Left lobe of liver (tissue), 2 donors: ENCODE measurements at regions not wholly inside any gene's neighbourhood (a gene's known extent, or its start where the extent isn't known, plus 50 kb on each side); places are given as distances from the start of the nearest gene placed in this dataset.

Source experiments
- ATAC-seq: fragments of 200-7000 bp; cut with Tn5 transposase; one replicate; pipeline ENCODE4 v1.9.1; 2020; ENCODE audit warnings: mild to moderate bottlenecking, moderate library complexity
- DNase-seq: peaks from one replicate; pipeline ENCODE4 v3.0.0-alpha.2; 2020; ENCODE audit warnings: low spot score
- donor health status: DM: no; HTN: no; CAD: no; lungs with moderate emphysema.
- donor health status: DM: no; HTN: yes; CAD: no.

DNA sequence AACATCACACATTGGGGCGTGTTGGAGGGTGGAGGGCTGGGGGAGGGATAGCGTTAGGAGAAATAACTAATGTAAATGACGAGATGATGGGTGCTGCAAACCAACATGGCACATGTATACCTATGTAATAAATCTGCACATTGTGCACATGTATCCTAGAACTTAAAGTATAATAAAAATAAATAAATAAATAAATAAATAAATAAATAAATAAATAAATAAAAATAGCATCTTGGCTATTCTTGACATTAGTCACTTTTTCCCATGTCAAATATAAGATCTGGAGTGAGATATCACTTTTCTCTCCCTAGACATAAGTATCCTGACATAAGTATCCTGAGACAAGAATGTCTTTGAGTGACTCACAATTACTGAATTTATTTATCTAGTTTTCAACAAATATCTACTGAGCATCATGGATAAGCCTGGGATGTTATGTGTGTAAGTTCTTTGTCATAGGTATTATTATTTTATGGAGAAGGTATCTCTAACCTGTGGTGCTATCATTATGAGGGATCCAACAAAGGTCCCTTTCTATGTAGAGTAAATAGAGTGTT is 691.3 kb downstream of the SORCS1 start:
- ATAC-seq (no peak), DNase-seq (no peak)

DNA sequence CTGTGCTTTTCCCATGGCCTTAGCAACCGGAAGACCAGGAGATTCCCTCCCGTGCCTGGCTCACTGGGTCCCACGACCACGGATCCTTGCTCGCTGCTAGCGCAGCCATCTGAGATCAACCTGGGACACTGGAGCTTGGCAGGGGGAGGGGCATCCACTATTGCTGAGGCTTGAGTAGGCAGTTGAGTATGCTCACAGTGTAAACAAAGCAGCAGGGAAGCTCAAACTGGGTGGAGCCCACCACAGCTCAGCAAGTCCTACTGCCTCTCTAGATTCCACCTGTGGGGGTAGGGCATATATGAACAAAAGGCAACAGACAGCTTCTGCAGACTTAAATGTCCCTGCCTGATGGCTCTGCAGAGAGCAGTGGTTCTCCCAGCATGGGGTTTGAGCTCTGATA is 697.0 kb downstream of the SORCS1 start:
- ATAC-seq, result no peak
- DNase-seq, result no peak

- ATAC-seq, result no peak
- DNase-seq, result no peak
Measured at GRCh38 chr10:106457522-106457921, 707.0 kb downstream of the SORCS1 start.

- ATAC-seq, result peak; percentile 77
- no peak for DNase-seq
Measured at GRCh38 chr10:106454233-106454632, 710.3 kb downstream of the SORCS1 start.

DNA sequence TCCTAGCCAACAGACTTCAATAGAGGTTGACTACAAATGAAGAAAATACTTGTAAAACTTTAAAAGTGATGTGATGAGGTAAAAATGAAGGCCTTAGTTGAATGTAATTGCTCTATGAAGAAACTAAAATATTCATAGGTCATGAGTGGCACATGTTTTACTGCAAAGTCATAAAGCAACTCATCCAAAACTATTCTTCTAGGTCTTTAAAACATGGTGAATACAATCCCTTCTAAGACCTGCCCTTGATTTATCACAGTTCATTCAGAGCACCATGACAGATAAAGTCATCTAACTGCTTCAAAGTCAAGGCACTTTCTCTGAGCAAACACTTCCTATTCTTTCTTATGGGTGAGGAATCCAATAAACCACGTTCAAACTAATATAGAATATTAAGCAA is 713.5 kb downstream of the SORCS1 start:
- no peak for DNase-seq
- no peak for ATAC-seq

- ATAC-seq, result no peak
Measured at GRCh38 chr10:106446920-106447319, 717.6 kb downstream of the SORCS1 start.

DNA sequence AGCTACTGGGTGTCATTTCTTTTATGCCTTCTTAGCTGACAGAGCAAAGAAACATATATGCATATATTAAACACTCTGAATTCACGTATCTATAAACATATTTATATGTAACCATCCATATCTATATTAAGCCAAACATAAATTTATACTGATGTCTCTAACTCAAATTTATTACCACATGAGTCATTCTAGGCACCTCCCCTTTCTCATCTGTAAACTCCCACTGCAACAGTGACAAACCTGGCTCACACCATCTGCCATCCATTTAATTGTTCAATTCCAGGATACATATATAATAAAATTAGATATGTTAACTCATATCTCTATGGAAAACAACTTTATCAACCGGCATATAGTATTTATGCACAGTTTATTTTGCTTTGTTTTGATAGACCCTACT is 722.3 kb downstream of the SORCS1 start:
- DNase-seq (no peak), ATAC-seq (no peak)

More at GRCh38 chr10:106446920-106447319, 717.6 kb downstream of the SORCS1 start:
- no peak for DNase-seq

DNA sequence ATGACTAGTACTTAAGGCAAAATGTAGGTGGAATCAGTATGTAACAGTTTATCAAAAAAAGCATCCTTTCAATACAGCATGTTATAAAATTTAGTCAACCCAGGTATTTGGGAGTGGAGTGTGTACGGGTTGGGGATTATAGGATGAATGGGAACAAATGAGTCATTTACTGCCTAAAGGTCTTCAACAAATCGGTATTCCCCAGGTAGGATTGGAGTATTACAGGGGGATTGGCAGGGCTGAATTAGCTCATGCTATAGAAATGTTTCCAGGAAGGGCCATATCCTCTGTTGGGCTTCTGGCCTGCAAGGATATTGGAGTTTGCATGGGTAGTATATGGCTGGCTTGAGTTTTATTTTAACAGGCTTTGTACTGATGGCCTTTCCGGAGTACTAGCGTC is 723.7 kb downstream of the SORCS1 start:
- DNase-seq (no peak), ATAC-seq (no peak)

DNA sequence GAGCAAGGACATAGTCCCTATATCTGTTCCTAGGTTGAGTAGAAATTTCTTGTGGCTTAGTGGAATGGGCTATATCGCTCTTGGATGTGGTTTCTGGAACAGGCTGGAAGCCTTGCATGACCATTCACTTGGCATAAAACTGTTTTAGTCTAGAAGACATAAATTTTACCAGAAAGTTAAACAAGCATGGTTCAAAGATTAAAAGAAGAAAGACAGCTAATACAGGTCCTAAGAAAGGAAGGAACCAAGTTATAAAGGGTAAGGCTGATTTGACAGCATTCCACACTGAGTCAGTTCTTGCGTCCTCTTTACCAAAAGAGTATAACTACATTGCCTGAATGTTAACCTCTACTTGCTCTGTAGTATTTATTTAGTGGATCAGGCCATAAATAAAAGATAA is 724.2 kb downstream of the SORCS1 start:
- DNase-seq (no peak), ATAC-seq (no peak)

DNA sequence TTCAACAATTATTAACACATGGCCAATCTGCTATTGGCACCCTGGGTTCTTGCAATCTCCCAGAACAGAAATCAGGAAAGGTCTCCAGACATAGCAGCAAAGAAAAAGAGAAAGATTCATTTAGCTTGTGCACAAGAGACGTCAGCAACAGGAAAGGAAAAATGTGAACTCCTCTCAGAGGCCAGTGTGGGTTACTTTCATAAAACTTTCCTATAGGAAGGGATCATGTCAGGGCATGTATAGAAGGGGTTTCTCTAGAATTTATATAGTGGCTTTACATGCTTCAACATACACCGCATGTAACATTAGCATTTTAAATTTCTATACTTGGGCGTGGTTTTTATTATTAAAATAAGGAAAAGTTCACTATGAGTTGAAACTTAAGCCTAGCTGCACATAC is 725.1 kb downstream of the SORCS1 start:
- no peak for ATAC-seq
- no peak for DNase-seq

DNA sequence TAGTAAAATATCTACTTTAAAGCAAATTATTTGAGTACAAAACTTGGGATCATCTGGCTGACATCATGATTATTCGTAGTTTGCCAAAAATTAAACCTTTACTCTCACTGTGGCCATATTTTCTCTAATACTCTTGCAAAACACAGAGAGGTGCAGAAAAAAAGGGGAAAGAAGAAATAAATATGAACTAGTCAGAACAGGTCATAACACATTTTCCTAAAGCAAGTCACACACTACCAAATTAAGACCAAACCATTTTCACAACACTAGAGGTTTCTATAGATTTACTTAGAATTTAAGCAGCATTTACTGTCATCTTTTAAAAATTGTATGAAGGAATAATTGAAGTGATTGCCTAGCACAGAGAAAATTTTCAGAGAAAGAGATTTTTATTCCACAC is 726.1 kb downstream of the SORCS1 start:
- DNase-seq (no peak), ATAC-seq (no peak)

DNA sequence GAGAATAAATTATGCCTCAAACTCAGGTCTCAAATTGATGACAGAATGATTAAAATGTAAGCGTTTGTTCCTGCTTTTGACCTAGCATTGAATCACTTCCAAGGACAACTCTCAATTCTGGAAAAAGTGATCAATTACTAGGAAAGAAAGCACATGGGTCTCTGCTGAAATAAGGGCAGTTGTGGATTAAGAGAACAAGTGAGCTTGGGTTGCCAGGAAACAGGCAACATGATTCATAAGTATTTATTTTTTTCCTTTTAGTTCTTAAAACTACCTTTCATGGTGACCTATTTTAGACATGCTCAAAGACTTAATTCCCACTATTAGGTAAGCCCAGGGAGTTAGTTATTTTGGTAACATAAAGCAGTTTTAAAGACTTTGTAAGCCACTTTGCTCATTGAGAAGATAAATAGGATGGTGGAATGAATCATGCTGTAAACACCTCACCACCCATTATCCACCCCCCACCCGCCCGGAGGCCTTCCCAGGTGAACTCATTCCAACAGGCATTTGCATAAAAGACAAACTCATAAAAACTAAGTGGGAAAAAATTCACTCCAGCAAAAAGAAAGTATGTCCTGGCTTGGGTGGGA is 728.3 kb downstream of the SORCS1 start:
- no peak for DNase-seq
- ATAC-seq, result no peak

DNA sequence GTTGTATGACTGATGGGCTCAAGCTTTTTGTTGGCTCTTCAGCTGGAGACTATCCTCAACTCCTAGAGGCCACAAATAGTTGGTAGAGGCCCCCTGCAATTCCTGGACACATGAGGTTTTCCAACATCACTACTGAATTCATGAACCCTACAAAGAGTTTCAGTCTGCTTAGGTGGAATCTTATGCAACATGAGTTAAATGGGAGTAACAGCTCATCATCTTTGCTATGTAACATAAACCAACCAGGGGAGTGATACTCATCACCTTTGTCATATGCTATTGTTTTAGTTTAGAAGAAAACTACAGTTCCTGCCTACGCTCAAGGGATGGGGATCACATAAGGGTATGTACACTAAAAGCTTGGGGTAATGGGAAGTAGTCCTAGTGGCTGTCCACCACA is 729.4 kb downstream of the SORCS1 start:
- ATAC-seq (no peak), DNase-seq (no peak)

- DNase-seq (no peak), ATAC-seq (no peak)
Measured at GRCh38 chr10:106424981-106425380, 739.5 kb downstream of the SORCS1 start.

- ATAC-seq, result no peak
- DNase-seq, result no peak
Measured at GRCh38 chr10:106424054-106424453, 740.5 kb downstream of the SORCS1 start.

GRCh38 chr10:106410331-106410730 is 754.2 kb downstream of the SORCS1 start:
- ATAC-seq (no peak), DNase-seq (no peak)

- DNase-seq (no peak), ATAC-seq (no peak)
Measured at GRCh38 chr10:106405141-106405540, 759.4 kb downstream of the SORCS1 start.

- no peak for ATAC-seq
- DNase-seq, result no peak
Measured at GRCh38 chr10:106402458-106402857, 762.0 kb downstream of the SORCS1 start.

DNA sequence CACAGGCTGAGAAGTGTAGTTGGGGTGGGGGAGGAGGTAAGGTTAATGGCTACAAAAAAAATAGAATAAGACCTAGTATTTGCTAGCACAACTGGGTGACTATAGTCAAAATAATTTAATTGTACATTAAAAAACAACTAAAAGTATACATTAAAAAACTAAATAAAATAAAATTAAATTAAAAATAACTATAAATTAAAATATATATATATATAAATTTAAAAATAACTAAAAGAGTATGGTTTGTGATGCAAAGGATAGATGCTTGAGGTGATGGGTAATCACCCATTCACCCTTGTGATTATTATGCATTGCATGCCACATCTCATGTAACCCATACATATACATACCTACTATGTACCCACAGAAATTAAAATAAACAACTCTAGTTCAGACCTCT is 762.5 kb downstream of the SORCS1 start:
- ATAC-seq, result no peak
- no peak for DNase-seq

- DNase-seq, result no peak
- peak; percentile 34 for ATAC-seq
Measured at GRCh38 chr10:106401161-106401560, 763.3 kb downstream of the SORCS1 start.

- ATAC-seq, result no peak
- no peak for DNase-seq
Measured at GRCh38 chr10:106399112-106399511, 765.4 kb downstream of the SORCS1 start.

DNA sequence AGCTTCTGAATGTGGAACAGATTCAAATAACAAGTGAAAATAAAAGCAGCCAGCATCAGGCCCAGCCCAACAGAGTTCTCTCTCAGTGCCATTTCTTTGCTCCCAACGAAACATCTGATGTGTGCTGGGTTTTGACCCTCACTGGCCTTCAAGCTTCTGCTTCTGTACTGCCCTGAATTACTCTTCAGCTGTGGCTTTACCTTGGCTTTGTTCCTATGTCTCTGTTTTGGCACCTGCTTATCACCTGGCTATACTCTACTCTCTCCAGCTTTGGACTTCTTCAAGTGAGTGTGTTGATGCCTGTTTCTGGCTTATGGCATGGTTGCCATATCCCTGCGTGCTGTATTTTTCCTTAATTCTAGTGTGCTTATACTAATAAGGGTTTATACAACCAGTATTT is 768.3 kb downstream of the SORCS1 start:
- DNase-seq (no peak), ATAC-seq (peak; percentile 83)

DNA sequence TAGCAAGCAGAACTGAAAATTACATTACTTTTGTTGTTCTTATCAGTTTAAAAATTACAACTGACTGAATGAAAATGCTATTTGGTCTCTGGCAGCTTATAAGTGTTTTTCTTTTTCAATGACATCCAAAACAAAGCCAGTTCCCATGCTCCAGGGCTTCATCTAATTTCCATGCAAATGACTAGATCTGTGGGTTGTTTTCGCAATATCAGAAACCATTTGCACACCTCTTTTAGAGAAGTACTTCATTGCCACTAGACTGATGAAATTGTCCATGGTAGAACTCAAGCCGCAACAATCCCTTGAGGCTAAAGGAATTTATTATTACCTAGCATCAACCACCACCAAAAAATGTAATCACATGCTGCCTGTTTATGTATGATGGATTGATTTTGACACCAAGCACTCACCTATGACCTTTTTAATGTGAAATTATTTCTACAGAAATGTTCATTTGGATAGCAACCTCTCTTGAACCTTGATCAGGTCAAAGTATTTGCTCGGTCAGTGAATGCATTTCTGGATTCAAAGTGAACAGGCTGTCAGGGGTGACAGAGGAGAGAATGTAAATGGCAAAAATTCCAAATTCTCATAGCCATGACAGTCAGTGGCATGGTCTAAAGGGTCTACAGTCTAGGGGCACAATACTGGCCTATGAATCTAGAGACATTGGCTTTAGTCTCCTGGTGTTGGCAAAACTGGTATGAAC is 769.3 kb downstream of the SORCS1 start:
- DNase-seq, result no peak
- peak; percentile 75 for ATAC-seq
